Activated naive CD4-positive, alpha-beta T cell treated with anti-CD3 and anti-CD28 coated beads for 36 hours (primary cell): ENCODE measurements at regions not wholly inside any gene's neighbourhood (a gene's known extent, or its start where the extent isn't known, plus 50 kb on each side); places are given as distances from the start of the nearest gene placed in this dataset.
A peak's percentile ranks its signal among the peaks of the same experiment; 100 is the strongest.
"Not testable (repeated sequence)": the region's sequence is repeated elsewhere in the genome, so short reads cannot be mapped to it uniquely, and the experiment has no call there.

ENCODE experiments used
- CTCF ChIA-PET: fragments of 350-600 bp; sonication (Branson Sonifier 250); formaldehyde crosslinking; loops from one replicate; lab custom pipeline; 2021; ENCODE audit warnings: antibody characterized with exemption; lab: Charles Lee
- DNase-seq: peaks from one replicate; pipeline ENCODE4 v3.0.0-alpha.2; 2020
- H3K27ac Mint-ChIP-seq: one replicate; pipeline ENCODE4 v1.8.0; 2021; ENCODE audit warnings: mild to moderate bottlenecking, mixed read lengths
- H3K27me3 Mint-ChIP-seq: one replicate; pipeline ENCODE4 v1.8.0; 2021; ENCODE audit warnings: low read depth, mixed read lengths
- H3K36me3 Mint-ChIP-seq: one replicate; pipeline ENCODE4 v1.8.0; 2021; ENCODE audit warnings: low read depth, mixed read lengths
- H3K4me1 Mint-ChIP-seq: one replicate; pipeline ENCODE4 v1.8.0; 2021; ENCODE audit warnings: low read depth, mixed read lengths
- H3K4me3 Mint-ChIP-seq: one replicate; pipeline ENCODE4 v1.8.0; 2021; ENCODE audit warnings: mild to moderate bottlenecking, moderate library complexity, mixed read lengths
- H3K9me3 Mint-ChIP-seq: one replicate; pipeline ENCODE4 v1.8.0; 2021; ENCODE audit warnings: mixed read lengths
- intact Hi-C: fragments of 100-400 bp; cut with micrococcal nuclease; formaldehyde crosslinking; loops from one replicate; pipeline ENCODE4 v1.15.1; 2023

DNA sequence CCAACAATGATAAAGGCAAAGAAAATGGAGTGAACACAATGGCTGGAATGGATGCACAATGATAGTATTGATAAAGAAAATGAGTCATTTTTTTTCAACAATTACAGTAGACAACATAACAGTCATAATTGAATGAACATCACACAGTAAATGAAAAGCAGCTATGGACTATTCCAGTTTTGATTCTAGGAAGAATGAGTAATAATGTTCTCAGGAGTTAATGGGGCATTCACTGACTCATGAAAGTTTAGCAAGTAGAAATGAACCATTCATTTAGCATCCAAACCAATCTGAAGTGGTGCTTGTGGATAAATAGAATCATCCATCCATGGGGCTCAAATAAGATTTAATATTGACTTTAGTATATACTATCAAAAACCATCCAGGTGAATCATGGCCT lies 1029.5 kb upstream of the GJE1 start:
- intact Hi-C loops = no loop called here
- Mint-ChIP-seq H3K36me3 (no peaks in the 10 kb centered on the region), H3K4me1 (no peaks in the 10 kb centered on the region), H3K27ac (no peak overlapping the region), H3K9me3 (peaks cover 4% of the 10 kb centered on the region), H3K27me3 (peaks cover 5% of the 10 kb centered on the region), H3K4me3 (no peak overlapping the region)
- CTCF ChIA-PET = no interaction called here
- DNase-seq = no peak

GRCh38 chr6:141097471-141097870 lies 1035.3 kb upstream of the GJE1 start:
- H3K27ac Mint-ChIP-seq = no peak overlapping the region
- H3K27me3 Mint-ChIP-seq = peaks cover 16% of the 10 kb centered on the region
- no peaks in the 10 kb centered on the region for H3K9me3 Mint-ChIP-seq
- intact Hi-C loops = no loop called here
- no peak overlapping the region for H3K4me3 Mint-ChIP-seq
- H3K36me3 Mint-ChIP-seq = no peaks in the 10 kb centered on the region
- no peaks in the 10 kb centered on the region for H3K4me1 Mint-ChIP-seq
- CTCF ChIA-PET = no interaction called here
- no peak for DNase-seq

DNA sequence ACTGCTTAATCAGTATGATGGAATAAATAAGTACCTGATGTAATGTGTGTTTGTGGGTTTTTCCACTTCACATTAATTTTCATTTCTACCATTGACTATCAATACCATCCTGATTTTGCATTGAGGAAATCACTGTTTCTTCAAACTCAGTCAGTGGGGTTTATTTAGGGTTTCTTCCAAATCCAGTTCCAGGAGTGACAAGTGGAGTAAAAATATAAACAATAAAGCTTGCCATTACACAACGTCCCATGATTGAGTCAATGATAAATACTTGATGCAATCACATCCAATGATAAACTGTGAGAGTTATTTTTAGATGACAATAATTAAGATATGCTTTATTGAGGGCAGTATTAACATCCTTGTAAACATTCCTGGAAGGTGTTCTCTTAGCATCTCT lies 1037.4 kb upstream of the GJE1 start:
- Mint-ChIP-seq H3K36me3 (no peaks in the 10 kb centered on the region), H3K27me3 (peaks cover 15% of the 10 kb centered on the region), H3K27ac (no peak overlapping the region), H3K4me1 (no peaks in the 10 kb centered on the region), H3K9me3 (no peaks in the 10 kb centered on the region), H3K4me3 (no peak overlapping the region)
- DNase-seq = no peak
- intact Hi-C loops = no loop called here
- CTCF ChIA-PET = no interaction called here

DNA sequence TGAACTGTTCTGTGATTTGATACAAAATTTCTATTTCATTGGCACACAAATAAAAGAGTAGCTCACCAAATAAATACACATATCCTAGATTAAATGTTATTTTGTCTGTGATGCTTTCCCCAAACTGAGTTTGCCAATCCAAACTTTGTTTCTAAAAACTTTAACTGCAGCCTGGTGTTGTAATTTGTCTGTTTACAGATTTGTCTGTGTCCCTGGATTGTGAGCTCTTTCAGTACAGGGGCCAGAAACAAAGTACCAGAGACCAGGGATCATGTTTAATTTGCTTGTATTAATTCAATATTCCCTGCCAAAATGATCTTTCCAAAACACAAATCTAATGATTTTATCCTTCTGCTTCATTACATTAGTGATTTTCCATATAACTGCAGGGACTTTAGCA lies 1044.6 kb upstream of the GJE1 start:
- Mint-ChIP-seq H3K4me1 (no peaks in the 10 kb centered on the region), H3K9me3 (no peaks in the 10 kb centered on the region), H3K27ac (no peak overlapping the region), H3K4me3 (no peak overlapping the region), H3K36me3 (no peaks in the 10 kb centered on the region), H3K27me3 (no peaks in the 10 kb centered on the region)
- intact Hi-C loops = no loop called here
- CTCF ChIA-PET = no interaction called here
- no peak for DNase-seq

GRCh38 chr6:141077355-141078333 lies 1055.1 kb upstream of the GJE1 start:
- CTCF ChIA-PET = interaction anchor here (0.6 to 0.7 kb wide), 3 partner anchors 26 to 928 kb away, joined by 3 to 4 read pairs (median 3); no protein-coding TSS in a partner anchor
- H3K4me3 Mint-ChIP-seq = no peak overlapping the region
- intact Hi-C loops = no loop called here
- no peaks in the 10 kb centered on the region for H3K36me3 Mint-ChIP-seq
- DNase-seq = peak; percentile 19
- no peaks in the 10 kb centered on the region for H3K9me3 Mint-ChIP-seq
- H3K27ac Mint-ChIP-seq = no peak overlapping the region
- peaks cover 3% of the 10 kb centered on the region for H3K27me3 Mint-ChIP-seq
- H3K4me1 Mint-ChIP-seq = no peaks in the 10 kb centered on the region

DNA sequence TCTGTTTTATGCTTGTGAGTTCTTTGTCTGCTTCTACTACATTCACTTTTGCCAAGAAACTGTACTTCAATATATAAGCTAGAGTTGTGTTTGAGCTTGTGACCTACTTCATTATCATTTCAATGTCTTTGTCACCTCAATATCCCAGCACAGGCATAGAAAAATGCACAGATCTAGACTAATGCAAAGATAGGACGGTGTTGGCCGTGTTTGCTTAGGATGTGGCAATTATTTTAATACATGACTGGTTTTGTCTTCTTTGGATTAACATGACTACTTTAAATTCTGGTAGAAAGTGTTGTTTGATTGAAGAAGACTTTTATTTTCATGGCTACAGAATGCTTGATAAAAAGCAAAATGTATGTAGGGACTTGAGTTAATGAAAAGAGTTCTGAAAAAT lies 1075.0 kb upstream of the GJE1 start:
- CTCF ChIA-PET = interaction anchor here (1.6 kb wide), 1 partner anchor 16 kb away, joined by 4 read pairs; no protein-coding TSS in a partner anchor
- Mint-ChIP-seq H3K27me3 (peaks cover 3% of the 10 kb centered on the region), H3K4me3 (no peak overlapping the region), H3K4me1 (no peaks in the 10 kb centered on the region), H3K9me3 (no peaks in the 10 kb centered on the region), H3K27ac (no peak overlapping the region), H3K36me3 (no peaks in the 10 kb centered on the region)
- intact Hi-C loops = no loop called here
- no peak for DNase-seq

DNA sequence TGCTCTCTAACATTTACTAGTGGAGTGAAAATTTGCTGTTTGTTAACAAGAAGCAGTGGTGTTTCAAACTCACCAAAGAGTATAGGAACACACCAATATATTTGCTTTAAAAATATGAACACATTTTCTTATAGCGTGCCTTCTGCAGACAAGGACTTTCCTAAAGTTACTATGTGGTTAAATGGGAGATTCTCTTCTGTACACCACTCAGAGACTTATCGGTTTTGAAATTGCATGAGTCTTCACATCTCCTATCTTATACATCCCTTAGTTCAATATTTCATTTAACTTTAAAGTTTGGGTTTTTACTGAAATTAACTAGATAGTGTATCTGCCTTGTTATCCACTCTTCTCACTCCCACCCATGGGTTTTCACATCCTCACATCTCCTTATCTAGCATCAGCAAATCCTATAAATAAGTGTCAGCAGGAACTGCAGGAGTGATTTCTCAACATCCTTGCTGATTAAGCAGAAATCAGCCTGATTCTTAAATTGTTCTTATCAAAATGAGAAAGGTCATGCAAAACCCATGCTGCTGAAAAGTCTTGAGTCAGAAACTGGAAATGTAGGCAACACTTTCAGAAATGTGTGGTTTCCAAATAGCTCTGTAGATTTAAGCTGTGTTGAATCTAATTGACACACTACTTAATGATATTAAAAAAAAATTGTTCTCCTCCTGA lies 1075.6 kb upstream of the GJE1 start:
- no peak for DNase-seq
- CTCF ChIA-PET = interaction anchor here (1.6 kb wide), 1 partner anchor 16 kb away, joined by 4 read pairs; no protein-coding TSS in a partner anchor
- Mint-ChIP-seq H3K4me3 (no peak overlapping the region), H3K27me3 (peaks cover 3% of the 10 kb centered on the region), H3K4me1 (no peaks in the 10 kb centered on the region), H3K9me3 (no peaks in the 10 kb centered on the region), H3K27ac (no peak overlapping the region), H3K36me3 (no peaks in the 10 kb centered on the region)
- intact Hi-C loops = no loop called here

- Mint-ChIP-seq H3K27me3 (no peaks in the 10 kb centered on the region), H3K27ac (no peak overlapping the region), H3K4me3 (no peak overlapping the region), H3K36me3 (no peaks in the 10 kb centered on the region), H3K4me1 (no peaks in the 10 kb centered on the region), H3K9me3 (no peaks in the 10 kb centered on the region)
- CTCF ChIA-PET = no interaction called here
- intact Hi-C loops = no loop called here
- no peak for DNase-seq
These were observed 1082.3 kb upstream of the GJE1 start for GRCh38 chr6:141050471-141050870.

DNA sequence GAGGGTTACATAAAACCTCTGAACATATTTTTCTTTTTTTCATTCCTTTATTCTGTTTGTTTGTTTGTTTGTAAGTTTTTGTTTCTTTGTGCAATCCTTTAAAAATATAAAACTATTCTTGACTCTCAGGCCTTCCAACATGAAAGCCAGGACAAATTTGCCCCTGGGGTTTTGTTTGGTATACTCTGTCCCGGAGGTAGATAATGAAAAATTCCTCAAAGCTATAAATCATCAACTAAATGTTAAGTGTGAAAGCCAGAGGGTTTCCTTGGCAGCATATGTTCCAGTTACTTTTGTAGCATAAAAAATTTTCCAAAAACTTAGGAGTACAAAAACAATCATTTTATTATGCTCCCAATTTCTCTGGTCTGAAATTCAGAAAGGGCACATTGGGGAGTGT lies 1084.3 kb upstream of the GJE1 start:
- H3K36me3 Mint-ChIP-seq = no peaks in the 10 kb centered on the region
- no peaks in the 10 kb centered on the region for H3K9me3 Mint-ChIP-seq
- no peaks in the 10 kb centered on the region for H3K27me3 Mint-ChIP-seq
- no peak overlapping the region for H3K27ac Mint-ChIP-seq
- no peak for DNase-seq
- CTCF ChIA-PET = no interaction called here
- H3K4me1 Mint-ChIP-seq = no peaks in the 10 kb centered on the region
- H3K4me3 Mint-ChIP-seq = no peak overlapping the region
- intact Hi-C loops = no loop called here

DNA sequence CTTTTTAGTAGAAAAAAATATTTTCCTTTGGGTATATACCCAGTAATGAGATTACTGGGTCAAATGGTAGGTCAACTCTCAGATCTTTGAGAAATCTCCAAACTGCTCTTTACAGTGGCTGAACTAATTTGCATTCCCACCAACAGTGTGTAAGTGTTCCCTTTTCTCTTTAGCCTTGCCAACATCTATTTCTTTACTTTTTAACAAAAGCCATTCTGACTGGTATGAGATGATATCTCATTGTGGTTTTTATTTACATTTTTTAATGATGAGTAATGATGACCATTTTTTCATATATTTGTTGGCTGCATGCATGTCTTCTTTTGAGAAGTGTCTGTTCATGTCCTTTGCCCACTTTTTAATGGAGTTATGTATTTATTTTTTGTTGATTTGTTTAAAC lies 1086.2 kb upstream of the GJE1 start:
- H3K36me3 Mint-ChIP-seq, H3K9me3 Mint-ChIP-seq, CTCF ChIA-PET, H3K4me3 Mint-ChIP-seq, intact Hi-C loops, H3K27ac Mint-ChIP-seq, DNase-seq, H3K4me1 Mint-ChIP-seq, H3K27me3 Mint-ChIP-seq: not testable (repeated sequence)

DNA sequence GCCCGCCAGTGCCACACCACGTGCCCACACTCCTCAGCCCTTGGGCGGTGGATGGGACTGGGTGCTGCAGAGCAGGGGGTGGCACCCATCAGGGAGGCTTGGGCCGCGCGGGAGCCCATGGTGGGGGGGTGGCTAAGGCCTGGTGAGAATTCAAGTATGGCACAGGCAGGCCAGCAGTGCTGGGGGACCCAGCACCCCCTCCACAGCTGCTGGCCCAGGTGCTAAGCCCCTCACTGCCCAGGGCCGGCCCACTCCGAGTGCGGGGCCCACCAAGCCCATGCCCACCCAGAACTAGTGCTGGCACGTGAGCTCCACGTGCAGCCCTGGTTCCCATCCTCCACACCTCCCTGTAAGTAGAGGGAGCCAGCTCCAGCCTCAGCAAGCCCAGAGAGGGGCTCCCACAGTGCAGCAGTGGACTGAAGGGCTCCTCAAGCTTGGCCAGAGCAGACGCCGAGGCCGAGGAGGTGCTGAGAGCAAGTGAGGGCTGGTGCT lies 1091.1 kb upstream of the GJE1 start:
- DNase-seq = no peak
- intact Hi-C loops = no loop called here
- Mint-ChIP-seq H3K4me1 (no peaks in the 10 kb centered on the region), H3K27ac (no peak overlapping the region), H3K36me3 (no peaks in the 10 kb centered on the region), H3K4me3 (no peak overlapping the region), H3K9me3 (peaks cover 5% of the 10 kb centered on the region), H3K27me3 (no peaks in the 10 kb centered on the region)
- CTCF ChIA-PET = interaction anchor here (0.6 to 0.9 kb wide), 2 partner anchors 17 to 110 kb away, joined by 4 to 5 read pairs; no protein-coding TSS in a partner anchor

DNA sequence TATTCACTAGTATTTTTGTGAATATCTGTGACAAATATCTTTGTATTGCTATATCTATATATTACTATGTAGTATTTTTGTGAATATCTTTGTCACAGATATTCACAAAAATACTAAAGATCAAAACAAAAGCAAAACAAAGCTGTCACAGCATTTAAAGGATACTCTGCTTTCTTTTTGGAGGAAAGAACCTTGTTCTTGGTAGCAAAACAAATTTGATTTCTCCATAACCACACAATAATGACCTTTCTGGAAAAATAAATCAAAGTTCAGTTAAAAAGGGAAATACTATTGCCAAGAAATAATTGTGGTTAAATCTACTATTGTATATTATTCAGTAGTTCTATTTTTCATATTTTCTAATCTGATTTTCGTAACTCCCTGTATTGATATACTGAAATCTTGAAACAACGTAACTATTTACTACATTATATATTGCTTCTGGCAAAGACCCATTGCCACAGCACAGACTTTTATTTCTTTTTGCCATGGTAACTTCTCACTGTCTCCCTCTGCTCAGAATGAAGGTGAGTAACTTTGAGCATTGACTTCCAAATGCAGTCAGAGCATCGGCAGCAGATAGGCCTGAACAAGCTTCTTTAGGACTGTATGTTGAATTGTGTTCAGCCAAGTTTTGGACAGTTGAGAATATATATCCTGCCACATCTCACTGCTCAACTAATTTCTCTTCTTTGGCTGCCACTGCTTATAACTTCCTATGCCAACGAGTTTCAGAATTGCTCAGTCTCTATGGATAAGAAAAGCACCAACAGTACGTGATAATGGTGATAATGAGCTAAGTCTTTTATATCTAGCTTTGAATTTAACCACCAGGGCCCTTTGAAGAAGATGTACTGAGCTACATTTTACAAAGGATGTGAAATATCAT lies 1097.2 kb upstream of the GJE1 start:
- Mint-ChIP-seq H3K27ac (no peak overlapping the region), H3K36me3 (no peaks in the 10 kb centered on the region), H3K27me3 (no peaks in the 10 kb centered on the region), H3K4me3 (no peak overlapping the region), H3K4me1 (no peaks in the 10 kb centered on the region), H3K9me3 (no peaks in the 10 kb centered on the region)
- DNase-seq = no peak
- CTCF ChIA-PET = interaction anchor here (1.1 kb wide), 1 partner anchor 11 kb away, joined by 4 read pairs; no protein-coding TSS in a partner anchor
- intact Hi-C loops = no loop called here
